ENCODE measurements at regions not wholly inside any gene's neighbourhood (a gene's known extent, or its start where the extent isn't known, plus 50 kb on each side); places are given as distances from the start of the nearest gene placed in this dataset.
A peak's percentile ranks its signal among the peaks of the same experiment; 100 is the strongest.

DNA sequence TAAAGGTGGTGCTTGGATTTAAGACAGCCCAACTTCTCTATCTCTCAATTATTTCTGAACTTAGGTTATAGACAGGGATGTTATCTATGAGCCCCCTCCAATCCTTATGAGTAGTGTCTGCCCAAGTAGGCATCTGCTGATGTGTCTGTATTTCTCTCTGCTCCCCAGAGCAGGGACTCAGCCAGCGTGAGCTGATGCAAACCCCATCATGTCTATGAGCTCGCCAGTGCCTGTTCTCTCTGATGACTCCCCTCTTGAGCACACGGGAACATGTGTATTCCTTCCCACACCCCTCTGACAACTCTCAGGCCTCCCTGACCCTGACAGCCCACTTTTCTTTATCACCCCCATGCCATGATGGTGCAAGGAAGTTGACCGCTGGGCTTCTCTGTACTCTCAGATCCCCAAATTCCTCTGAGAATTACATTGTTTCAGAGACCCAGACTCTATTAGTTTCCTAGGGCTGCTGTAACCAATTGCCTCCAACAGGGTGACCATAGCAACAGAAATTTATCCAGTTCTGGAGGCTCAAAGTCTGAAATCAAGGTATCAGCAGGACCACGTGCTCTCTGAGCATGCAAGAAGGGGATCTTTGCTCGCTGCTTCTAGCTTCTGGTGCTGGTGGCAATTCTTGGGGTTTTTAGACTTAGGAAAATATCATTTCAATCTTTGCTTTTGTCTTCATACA, 73.5 kb upstream of the ST8SIA2 start:
- H3K4me2 ChIP-seq: no peak overlapping the region
- H3K27me3 Mint-ChIP-seq (ENCODE audit: insufficient read depth, low read depth, poor library complexity): no peaks in the 10 kb centered on the region
- H3K27ac Mint-ChIP-seq: no peak overlapping the region
- H3K9me2 ChIP-seq (ENCODE audit: insufficient read depth): no peaks in the 10 kb centered on the region
- TF ChIP-seq, protein P1, sequence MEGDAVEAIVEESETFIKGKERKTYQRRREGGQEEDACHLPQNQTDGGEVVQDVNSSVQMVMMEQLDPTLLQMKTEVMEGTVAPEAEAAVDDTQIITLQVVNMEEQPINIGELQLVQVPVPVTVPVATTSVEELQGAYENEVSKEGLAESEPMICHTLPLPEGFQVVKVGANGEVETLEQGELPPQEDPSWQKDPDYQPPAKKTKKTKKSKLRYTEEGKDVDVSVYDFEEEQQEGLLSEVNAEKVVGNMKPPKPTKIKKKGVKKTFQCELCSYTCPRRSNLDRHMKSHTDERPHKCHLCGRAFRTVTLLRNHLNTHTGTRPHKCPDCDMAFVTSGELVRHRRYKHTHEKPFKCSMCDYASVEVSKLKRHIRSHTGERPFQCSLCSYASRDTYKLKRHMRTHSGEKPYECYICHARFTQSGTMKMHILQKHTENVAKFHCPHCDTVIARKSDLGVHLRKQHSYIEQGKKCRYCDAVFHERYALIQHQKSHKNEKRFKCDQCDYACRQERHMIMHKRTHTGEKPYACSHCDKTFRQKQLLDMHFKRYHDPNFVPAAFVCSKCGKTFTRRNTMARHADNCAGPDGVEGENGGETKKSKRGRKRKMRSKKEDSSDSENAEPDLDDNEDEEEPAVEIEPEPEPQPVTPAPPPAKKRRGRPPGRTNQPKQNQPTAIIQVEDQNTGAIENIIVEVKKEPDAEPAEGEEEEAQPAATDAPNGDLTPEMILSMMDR (conservative IDR thresholded peaks at IDR 0.05; ENCODE audit: low read depth in 2 of 2): no peak
- TF ChIP-seq NANOG (IDR thresholded peaks at IDR 0.05; ENCODE audit: borderline replicate concordance) (no peak), CREB1 (CRISPR knock-in tag; IDR thresholded peaks at IDR 0.05; ENCODE audit: low read depth) (no peak), ZNF331 (CRISPR knock-in tag; IDR thresholded peaks at IDR 0.05; ENCODE audit: low read depth) (no peak), JUNB (IDR thresholded peaks at IDR 0.05; ENCODE audit: unreplicated experiment) (no peak), STAT1 (IDR thresholded peaks at IDR 0.05; ENCODE audit: unreplicated experiment) (no peak), EZH2 (IDR thresholded peaks at IDR 0.05; ENCODE audit: low read depth, unreplicated experiment) (no peak)
- TF ChIP-seq, protein P2, sequence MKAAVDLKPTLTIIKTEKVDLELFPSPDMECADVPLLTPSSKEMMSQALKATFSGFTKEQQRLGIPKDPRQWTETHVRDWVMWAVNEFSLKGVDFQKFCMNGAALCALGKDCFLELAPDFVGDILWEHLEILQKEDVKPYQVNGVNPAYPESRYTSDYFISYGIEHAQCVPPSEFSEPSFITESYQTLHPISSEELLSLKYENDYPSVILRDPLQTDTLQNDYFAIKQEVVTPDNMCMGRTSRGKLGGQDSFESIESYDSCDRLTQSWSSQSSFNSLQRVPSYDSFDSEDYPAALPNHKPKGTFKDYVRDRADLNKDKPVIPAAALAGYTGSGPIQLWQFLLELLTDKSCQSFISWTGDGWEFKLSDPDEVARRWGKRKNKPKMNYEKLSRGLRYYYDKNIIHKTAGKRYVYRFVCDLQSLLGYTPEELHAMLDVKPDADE (IDR thresholded peaks at IDR 0.05): no peak
- TF ChIP-seq, protein P3, sequence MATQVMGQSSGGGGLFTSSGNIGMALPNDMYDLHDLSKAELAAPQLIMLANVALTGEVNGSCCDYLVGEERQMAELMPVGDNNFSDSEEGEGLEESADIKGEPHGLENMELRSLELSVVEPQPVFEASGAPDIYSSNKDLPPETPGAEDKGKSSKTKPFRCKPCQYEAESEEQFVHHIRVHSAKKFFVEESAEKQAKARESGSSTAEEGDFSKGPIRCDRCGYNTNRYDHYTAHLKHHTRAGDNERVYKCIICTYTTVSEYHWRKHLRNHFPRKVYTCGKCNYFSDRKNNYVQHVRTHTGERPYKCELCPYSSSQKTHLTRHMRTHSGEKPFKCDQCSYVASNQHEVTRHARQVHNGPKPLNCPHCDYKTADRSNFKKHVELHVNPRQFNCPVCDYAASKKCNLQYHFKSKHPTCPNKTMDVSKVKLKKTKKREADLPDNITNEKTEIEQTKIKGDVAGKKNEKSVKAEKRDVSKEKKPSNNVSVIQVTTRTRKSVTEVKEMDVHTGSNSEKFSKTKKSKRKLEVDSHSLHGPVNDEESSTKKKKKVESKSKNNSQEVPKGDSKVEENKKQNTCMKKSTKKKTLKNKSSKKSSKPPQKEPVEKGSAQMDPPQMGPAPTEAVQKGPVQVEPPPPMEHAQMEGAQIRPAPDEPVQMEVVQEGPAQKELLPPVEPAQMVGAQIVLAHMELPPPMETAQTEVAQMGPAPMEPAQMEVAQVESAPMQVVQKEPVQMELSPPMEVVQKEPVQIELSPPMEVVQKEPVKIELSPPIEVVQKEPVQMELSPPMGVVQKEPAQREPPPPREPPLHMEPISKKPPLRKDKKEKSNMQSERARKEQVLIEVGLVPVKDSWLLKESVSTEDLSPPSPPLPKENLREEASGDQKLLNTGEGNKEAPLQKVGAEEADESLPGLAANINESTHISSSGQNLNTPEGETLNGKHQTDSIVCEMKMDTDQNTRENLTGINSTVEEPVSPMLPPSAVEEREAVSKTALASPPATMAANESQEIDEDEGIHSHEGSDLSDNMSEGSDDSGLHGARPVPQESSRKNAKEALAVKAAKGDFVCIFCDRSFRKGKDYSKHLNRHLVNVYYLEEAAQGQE (IDR thresholded peaks at IDR 0.05; ENCODE audit: unreplicated experiment): no peak
- no peak overlapping the region for H3K4me3 Mint-ChIP-seq
- no peaks in the 10 kb centered on the region for H4K20me1 ChIP-seq (replicated peaks; ENCODE audit: insufficient read depth)
- H3K36me3 Mint-ChIP-seq (ENCODE audit: low read depth): no peaks in the 10 kb centered on the region
- no peak overlapping the region for H2AFZ ChIP-seq
- no peaks in the 10 kb centered on the region for H3K4me1 ChIP-seq (ENCODE audit: insufficient read depth)
- H3K4me1 Mint-ChIP-seq: no peaks in the 10 kb centered on the region
- no peaks in the 10 kb centered on the region for H3K27me3 ChIP-seq (ENCODE audit: insufficient read depth)
- DNase-seq (ENCODE audit: low spot score) (no peak), ATAC-seq (peak; percentile 32; the same call in 2 of the 3 replicates)
- no peaks in the 10 kb centered on the region for H3K79me2 ChIP-seq (replicated peaks; ENCODE audit: insufficient read depth)
- H3K27ac ChIP-seq (ENCODE audit: low read depth): no peak overlapping the region
- H3F3A ChIP-seq (replicated peaks; ENCODE audit: low read depth): no peaks in the 10 kb centered on the region
- H3K36me3 ChIP-seq (ENCODE audit: insufficient read depth): no peaks in the 10 kb centered on the region
- no peaks in the 10 kb centered on the region for H3K9me3 Mint-ChIP-seq
- H3K4me3 ChIP-seq: no peak overlapping the region

All from GM23338 (cell line).